NCI-H2081 treated with DMSO at 0.1 percent for 48 hours (cell line): ENCODE measurements at regions not wholly inside any gene's neighbourhood (a gene's known extent, or its start where the extent isn't known, plus 50 kb on each side); places are given as distances from the start of the nearest gene placed in this dataset.

ENCODE experiments used
- DNase-seq: peaks from one replicate; lab custom pipeline; 2025; lab: John Stamatoyannopoulos, UW

DNA sequence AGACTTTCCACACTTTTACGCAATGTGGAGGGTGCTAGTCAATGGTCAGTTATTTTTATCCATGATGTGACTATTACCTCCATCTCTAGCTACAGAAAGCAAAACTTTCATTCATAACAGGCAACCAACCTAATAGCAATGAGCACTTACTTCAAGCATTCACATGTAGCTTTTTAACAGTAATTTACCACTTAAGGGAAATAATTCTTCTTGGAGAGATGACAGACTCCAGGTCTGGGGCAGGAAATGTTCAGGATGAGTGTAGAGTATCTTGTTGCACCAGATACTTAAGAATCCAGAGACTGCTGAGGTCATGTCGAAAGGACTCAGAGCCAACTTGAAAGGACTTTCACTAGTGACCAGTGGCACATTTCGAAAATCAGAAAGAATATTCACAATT is 347.6 kb downstream of the CHRM3 start:
- no peak for DNase-seq

DNA sequence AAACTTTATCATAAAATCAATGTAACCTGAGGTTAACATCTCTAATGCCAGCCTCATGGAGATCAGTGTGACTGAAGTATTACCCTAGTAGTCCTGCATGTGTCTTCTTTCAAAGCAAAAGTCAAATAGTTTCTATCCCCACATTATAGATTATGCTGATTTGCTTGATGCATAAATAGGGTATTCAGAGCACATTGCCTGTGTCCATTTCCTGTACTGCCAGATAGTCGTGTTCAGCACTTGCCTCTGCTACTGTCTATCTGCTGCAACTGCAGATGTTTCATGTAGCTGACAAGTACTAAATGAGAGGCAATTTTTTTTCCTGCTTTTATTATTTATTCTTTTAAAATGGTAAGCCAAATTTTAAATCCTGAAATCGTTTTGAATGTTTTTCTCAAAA is 348.7 kb downstream of the CHRM3 start:
- no peak for DNase-seq

DNA sequence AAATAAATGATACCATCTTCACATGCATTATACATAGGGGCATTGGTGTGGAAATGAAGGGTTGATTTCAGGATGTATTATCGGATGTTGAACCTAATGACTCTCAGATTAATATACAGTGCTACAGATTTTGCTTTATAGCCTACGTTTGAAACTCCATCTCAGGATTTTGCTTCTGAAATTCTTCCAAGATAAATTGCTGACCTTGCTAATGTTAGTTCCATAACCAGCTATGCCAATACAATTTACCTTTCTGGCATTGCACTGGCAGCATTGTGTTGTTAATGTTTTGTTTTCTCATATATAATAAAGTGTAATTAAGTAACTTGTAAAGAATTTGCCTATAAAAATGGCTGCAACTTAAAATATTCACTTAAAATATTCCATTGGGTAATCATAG is 350.1 kb downstream of the CHRM3 start:
- no peak for DNase-seq

DNA sequence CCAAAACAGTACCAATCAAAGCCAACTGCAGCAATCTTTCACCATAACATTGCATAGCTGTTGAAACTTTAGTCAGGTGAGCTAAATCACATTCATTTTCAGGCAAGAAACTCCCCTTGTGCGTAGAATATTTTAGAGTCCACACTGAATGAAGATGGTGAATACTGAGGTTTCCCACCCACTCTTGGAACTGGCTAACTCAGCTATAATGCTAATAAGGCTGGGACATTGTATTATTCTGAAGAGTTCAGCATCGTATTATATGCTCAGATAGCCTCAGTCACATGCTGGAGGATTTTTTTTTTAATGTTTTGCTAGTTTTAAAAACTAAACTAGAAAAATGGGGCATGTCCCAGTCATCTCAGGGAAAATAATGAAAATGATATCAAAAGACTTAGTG is 352.3 kb upstream of the FMN2 start:
- DNase-seq: no peak

DNA sequence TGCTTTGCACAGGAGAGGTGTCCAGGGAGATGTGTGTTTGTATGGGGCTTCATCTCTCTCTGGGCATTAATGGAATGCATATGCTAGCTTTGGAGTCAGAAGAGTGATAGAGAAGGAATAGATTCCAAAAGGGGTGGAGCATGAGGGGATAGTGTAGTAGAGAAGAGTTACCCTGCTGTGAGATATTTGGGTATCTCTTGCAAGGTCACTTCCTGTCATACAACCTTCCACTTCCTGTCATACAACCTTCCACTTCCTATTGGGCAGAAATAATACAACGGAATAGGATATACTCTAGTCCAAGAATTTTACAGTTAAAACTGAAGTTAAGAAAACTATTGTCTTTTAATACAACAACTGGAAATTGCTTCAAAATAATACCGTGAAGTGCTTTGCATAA is 351.8 kb upstream of the FMN2 start:
- DNase-seq: no peak

DNA sequence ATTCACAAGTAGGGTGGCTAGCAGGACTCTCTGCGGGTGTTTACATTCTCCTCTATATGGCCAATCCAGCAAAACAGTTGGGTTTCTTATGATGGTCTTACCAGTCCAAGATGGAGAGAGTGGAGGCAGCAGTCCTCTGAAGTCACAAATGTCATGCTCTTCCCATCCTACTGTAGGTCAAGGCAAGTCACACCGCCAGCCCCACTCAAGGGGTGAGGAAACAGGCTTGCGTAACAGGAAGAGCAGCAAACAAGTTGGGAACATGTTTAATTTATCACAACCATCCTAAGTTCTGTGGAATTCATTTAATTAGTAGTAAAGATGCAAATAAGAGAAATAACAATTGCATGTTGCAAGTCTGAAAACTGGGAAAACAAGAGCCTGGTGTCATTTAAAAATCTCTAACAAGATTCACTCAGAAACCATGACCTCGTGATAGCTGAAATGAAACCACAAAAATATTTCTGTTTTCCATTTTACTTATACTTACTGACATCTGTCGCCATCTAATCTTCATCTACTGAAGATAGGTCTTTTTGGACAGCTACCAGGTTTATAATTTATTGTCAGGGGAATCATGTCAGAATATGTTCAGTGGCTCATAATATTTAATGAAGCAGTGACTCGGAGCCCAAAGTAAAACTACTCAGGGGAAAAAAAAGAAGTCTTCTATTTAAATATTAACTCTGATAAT is 349.1 kb upstream of the FMN2 start:
- DNase-seq: no peak

DNA sequence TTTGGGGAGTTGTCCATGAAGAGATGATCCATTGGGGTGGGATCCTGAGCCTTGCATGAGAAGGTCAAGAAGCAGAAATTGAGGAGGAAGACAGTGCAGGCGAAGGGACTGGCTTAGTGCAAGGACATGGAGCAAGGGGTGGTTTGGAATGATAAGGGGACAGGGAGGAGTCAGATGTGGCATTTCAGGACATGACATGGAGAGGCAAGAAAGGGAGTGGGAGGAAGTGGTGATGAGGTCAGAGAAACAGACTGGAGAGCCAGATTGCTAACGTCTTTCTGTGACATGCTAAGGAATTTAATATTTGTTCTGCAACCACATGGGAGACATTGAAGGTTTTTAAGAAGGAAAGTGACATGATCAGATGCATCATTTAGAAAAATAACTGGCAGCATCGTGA is 346.8 kb upstream of the FMN2 start:
- no peak for DNase-seq

DNA sequence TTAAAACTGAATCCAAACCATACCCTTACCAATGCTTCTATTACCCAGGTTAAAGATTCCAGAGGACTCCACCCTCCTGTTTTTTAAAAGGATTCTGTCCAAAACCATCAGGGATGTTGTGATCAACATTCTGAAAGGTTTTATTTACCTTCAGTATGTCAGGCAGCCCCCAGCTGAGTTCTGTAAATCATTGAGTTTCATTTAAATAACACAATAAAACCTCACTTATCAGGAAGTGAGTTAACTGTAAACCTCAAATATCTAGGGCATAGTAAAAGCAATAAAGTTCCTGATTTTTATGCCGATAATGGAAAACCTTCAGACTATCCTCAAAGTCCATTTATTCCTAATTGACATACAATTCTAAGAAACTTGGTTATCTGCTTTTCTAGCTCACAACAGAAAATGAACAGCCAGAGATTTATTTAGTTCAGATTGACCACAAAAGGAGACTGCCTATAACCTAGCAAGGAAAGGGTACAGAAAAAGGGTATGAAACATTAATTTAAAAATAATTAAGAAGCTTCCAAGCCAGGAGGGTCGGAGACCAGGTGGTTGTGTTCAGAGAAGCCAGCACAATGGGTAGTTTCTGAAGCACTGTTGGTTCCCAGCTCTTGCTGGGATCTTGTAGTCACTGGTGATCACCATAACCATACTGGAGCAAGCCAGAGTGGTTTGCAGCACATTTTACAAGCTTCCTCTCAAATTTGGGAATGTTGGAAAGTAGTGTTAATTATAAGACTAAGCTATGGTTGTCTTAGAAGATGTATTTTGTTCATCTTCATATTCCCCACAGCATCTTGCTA is 336.4 kb upstream of the FMN2 start:
- DNase-seq: no peak

DNA sequence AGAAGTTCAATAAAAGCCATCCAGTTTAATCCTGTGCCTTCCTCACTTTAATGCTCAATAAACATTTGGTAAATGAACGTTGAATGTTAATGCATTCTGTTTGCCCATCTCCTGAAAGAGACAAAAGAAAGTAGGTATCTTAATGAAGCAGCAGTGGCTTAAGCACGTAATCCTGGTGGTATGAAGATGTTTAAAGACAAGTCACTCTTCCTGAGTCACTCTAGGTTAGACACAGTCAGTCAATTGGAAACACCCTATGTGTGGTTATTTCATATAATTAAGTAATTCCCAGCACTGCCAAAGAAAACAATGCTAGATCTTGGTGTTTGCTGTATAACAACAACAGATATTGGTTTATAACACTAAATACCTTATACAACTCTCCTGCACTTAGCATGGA is 334.0 kb upstream of the FMN2 start:
- no peak for DNase-seq

DNA sequence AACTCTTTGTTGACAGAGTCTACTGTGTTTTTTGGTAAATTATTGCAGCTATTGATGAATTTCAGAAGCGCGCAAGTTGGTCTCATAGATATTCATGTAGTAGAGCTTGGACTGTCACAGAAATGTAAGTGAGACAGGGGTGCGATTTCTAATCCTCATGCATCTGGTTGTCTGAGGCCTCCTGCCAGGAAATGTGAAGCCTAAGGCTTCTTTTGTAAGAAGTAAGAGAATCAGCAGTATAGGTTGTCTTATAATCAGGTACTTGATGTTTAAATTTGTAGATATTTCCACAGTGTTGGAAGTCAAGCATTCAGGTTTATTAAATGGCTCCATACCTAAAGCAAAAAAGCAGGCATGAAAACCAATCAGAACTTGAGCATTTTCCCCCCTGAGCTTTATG is 332.9 kb upstream of the FMN2 start:
- no peak for DNase-seq

DNA sequence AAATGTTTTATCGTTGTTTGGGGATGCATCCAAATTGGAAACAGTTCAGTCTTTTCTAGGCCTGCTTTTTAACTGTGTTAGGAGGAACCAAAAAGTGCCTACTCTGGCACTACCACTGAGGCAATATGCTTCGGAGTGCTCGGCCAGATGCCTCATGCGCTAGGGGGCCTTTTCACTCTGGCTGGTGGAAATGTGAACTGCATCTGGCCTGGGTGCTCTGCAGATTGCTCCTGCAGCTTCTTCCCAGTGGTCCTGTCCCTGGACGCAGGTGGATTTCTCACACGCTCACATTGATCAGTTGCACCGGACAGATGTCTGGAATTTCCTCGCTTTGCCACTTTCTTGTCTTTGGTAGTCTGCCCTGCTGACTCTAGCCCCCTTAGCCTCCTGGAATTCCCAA is 330.2 kb upstream of the FMN2 start:
- DNase-seq: no peak

DNA sequence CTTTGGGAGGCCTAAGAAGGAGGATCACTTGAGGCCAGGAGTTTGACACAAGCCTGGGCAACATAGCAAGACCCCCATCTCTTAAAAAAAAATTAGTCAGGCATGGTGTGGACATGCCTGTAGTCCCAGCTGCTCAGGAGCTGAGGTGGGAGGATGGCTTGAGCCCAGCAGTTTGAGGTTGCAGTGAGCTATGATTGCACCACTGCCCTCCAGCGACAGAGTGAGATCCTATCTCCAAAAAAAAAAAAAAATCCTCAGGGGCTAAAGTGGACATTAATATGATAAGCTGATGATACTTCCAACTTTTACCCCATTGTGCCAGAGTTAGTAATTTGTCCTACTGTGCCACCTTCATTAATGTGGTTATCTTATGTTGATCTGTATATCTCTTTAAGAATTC is 327.8 kb upstream of the FMN2 start:
- DNase-seq: no peak

DNA sequence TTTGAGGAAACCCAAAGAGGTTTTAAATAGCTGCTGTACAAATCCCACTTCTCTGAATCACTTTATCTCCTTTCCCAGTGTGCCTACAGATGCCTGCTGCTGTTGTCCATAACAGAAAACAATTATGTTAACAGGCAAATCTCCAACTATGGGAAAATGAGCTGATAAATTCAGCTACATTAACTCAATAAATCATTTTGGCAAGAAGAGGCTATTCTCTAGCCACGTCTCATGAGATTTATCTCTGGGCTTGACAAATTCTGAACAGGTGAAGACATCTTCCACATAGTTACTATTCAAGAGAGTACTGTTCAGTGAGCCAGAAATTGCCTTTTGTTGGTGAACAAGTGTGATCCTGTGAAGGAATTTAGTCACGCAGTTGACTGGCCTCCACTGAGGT is 327.1 kb upstream of the FMN2 start:
- DNase-seq: no peak

DNA sequence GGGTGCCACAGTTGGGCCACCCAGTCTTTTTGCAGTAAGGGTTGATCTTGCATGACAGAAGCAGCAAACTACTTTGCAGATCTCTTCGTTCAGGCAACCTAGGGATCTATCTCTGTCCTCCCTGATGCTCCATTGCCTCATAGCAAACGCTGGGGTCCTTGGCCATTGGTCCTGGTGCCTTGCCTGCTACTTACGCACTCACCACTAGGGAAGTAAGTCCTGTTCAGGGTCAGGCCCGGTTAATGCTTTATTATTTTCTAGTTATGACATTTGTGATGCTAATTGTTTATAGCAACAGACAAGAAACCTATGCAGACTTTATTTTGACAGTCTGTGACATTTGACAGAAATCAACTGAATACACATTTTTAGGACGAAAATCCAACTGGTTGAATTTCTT is 326.5 kb upstream of the FMN2 start:
- DNase-seq: no peak

DNA sequence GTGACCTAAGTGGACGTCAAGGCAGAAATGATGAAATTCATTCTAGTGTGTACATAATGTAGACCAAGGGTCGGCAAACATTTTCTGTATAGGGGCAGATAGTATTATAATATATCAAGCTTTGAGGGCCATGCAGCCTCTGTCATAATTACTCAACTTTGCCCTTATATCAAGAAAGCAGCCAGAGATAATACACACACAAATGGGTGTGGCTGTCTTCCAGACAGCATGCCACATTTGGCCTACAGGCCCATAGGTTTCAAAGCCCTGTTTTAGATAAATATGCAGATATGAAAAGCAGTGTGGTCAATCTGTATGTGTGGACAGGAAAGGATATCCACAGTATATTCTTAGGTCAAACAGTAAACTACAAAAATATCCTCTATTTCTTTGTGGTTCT is 320.1 kb upstream of the FMN2 start:
- DNase-seq: no peak

DNA sequence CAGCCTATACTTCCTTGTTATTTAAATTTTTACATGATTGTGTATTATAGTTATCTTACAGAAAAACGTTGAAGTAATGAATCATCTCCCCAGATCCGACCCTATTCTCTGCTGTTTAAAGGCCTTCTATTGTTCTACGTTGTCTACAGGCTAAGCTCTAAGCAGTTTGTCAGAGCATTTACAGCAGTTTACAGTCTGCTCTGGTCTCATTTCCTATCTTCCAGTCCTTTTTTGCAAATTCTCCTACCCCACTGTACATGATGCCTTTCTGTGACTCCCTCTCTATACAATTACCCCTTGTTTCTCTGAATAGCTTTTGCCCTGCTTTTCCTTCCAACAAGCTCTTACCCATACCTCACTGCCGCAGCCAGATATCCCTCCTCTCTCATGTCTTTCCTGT is 319.2 kb upstream of the FMN2 start:
- no peak for DNase-seq

DNA sequence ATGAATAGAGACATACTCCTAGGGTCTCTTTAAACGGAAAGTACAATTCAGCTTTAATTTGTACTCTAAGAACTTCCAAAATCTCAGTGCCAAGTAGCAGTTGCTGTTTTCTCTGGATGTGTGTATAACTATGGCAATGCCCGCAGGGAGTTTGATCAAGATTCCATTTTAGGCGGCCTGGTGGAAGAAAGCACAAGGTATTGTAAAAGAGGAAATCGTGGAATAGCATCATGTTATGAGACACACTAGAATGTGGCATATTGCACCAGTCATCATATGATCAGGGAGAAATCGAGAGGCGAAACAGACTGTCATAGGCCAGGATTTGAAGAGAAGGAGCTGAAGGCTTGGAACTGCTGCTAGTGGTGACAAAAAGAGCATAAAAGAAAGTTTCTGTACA is 316.2 kb upstream of the FMN2 start:
- no peak for DNase-seq

DNA sequence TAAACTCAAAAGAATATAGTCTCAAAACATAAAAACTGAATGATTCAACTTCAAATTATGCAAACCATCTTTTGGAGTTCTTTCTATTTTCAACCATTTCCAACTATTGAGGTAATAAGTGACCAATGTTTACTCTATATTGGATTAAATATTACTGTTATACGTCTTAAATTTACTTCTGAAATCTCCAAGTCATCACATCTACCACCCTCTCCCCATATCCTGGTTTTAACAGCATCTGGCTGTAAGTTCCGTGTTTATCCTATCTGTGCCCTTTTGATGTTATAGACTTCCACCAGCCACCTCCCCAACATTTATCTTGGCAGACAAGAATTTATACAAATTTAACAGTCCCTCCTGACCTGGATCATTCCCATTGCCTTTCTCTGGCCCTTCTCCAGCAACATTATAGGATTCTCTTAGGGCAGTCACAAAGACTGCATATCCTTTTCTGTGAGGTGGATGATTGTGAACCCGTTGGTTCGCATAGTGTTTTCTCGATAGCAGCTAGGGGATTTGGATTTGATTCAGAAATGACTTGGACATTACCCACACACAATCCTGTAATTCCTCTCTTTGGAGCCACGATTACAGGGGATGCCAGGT is 313.4 kb upstream of the FMN2 start:
- no peak for DNase-seq

DNA sequence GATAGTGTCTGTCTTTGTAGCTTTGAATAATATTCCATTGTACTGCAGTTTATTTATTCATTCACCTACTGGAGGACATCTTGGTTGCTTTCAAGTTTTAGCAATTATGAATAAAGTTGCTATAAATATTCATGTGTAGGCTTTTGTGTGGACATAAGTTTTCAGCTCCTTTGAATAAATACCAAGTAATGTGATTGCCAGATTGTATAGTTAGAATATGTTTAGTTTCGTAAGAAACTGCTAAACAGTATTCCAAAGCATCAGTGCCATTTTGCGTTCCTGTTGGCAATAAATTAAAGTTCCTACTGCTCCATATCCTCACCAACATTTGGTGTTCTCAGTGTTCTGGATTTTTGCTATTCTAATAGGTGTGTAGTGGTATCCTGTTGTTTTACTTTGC is 311.7 kb upstream of the FMN2 start:
- DNase-seq: no peak

DNA sequence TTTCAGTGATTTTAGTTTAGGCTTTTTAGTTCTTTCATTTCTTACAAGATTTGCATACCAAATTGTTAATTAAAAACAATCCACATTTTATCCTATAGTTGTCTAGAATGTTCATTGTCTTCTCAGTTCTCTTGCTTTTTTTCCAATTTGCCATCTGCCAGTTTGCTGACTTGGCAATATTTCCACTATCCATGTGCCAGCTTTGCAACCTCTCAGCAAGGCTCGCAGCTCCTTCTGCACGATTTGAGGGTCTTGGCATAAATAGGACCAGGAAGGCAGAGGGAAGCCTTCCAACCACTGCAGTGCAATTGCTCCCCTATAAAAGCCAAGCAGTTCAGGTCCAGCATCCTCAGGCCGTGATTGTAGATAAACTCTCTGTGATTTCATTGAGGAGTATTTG is 306.8 kb upstream of the FMN2 start:
- no peak for DNase-seq

DNA sequence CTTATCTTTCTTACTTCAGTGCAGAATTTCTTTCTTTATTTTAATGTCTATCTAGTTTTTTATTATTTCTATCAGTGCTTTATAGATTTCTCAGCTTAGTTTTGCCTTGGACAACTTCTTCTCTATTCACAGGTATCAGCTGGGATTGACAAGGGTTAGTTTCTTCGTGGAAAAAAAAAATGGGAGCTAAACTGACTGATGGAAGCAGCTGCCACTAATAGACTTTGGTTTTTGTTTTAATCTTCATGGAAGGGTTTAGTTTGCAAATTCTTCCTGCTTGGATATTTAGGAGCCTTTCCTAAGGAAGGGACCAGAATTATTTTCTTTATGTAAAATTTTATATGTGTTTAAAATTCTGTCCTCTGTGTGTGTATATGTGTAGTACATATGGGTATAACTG is 306.1 kb upstream of the FMN2 start:
- DNase-seq: no peak

DNA sequence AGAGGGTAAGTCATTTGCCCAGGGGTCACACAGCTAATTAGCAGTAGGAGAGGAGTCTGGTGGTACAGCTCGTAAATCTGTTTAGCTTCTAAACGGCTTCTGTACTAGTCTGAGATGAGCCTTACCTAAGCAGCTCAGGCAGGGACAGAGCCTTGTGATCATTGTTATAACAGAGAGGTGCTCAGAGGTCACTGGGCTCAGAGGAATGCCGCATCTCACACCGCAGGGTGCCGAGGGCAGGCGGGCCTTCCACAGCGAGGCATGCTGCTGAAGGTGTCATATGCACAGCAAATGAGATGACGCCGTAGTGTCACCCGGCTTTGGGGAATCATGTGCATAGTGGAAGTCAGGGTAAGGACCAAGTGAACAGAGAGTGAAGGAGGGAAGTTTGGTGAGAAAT is 305.2 kb upstream of the FMN2 start:
- DNase-seq: no peak

DNA sequence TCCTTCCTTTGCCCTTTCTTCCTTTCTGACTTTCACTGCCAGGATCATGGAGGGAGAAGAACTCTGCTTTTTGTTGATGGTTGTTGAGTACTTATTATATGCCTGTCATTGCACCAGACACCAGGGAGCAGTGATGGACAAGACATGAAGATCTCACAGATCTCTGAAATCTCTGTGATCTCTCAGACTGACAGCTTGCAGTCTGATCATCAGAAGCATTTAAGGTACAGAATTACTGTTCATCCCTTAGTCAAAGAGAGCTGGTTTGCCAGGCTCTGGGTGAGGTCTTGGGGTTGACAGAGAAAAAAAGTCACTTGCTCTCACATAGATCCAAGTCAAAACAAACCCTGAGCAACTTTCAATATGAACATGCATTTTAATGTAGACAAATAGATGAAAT is 299.5 kb upstream of the FMN2 start:
- DNase-seq: no peak

DNA sequence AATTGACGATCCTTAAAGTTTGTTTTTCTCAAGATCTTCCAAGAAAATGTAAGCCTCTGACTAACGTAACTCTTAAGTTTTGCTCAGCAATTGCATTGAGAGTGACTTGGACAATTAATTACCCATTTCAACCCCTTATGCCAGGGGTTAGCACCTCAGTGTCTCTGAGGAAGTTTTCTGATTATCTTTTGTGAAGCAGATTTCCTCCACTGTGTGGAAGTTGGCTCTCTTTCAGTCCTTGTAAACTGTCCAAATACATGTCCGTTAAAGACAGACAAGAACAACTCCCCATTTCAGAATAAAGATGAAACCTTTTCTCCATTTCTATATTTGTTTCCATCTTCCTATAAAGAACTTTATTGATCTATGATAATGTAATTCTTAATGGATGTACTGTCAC is 296.4 kb upstream of the FMN2 start:
- no peak for DNase-seq
